ENCODE measurements at regions not wholly inside any gene's neighbourhood (a gene's known extent, or its start where the extent isn't known, plus 50 kb on each side); places are given as distances from the start of the nearest gene placed in this dataset.
A peak's percentile ranks its signal among the peaks of the same experiment; 100 is the strongest.

GRCh38 chr18:43420950-43421349, 143.7 kb upstream of the SYT4 start:
- BruUV-seq (replicated peaks), result no TSS peak
- Histone ChIP-seq H3K27me3 (replicated peaks; ENCODE audit: insufficient read depth, low read depth, low read length, poor library complexity) (no peaks in the 10 kb centered on the region), H3K4me1 (ENCODE audit: insufficient read depth, low read length, poor library complexity, severe bottlenecking) (no peaks in the 10 kb centered on the region), H3K9me3 (ENCODE audit: low read depth, low read length, poor library complexity, severe bottlenecking) (no peaks in the 10 kb centered on the region), H3K36me3 (ENCODE audit: insufficient read depth, low read length, poor library complexity, severe bottlenecking) (no peaks in the 10 kb centered on the region), H3K27ac (ENCODE audit: low read depth, low read length, poor library complexity, severe bottlenecking) (no peak overlapping the region), H3K4me3 (ENCODE audit: low read depth, low read length, poor library complexity, severe bottlenecking) (no peak overlapping the region)
- intact Hi-C loops (cut with micrococcal nuclease; ENCODE audit: unreplicated experiment), result no loop called here
- ChIA-PET POLR2A (ENCODE audit: low non-redundant PET) (no interaction called here), CTCF (interaction anchor here (1.1 kb wide), 2 partner anchors 11 to 16 kb away, joined by 3 to 6 read pairs; no protein-coding TSS in a partner anchor)
- TF ChIP-seq EZH2 (IDR thresholded peaks at IDR 0.05; ENCODE audit: borderline replicate concordance, low read depth, low read length, poor library complexity, severe bottlenecking) (no peak), CTCF (conservative IDR thresholded peaks at IDR 0.05; ENCODE audit: low read depth, low read length) (peak; percentile 58)
- DNase-seq (ENCODE audit: low spot score), result peak; percentile 44

GRCh38 chr18:43422518-43422917, 145.2 kb upstream of the SYT4 start:
- POLR2A ChIA-PET (ENCODE audit: low non-redundant PET), result no interaction called here
- CTCF ChIA-PET, result interaction anchor here (0.7 kb wide), 1 partner anchor 1369 kb away, joined by 3 read pairs; no protein-coding TSS in a partner anchor
- DNase-seq (ENCODE audit: low spot score), result peak; percentile 35

GRCh38 chr18:43435851-43436250, 158.6 kb upstream of the SYT4 start:
- no peak for DNase-seq (ENCODE audit: low spot score)
- Histone ChIP-seq H3K9me3 (ENCODE audit: low read depth, low read length, poor library complexity, severe bottlenecking) (no peaks in the 10 kb centered on the region), H3K36me3 (ENCODE audit: insufficient read depth, low read length, poor library complexity, severe bottlenecking) (no peaks in the 10 kb centered on the region), H3K4me1 (ENCODE audit: insufficient read depth, low read length, poor library complexity, severe bottlenecking) (no peaks in the 10 kb centered on the region), H3K27ac (ENCODE audit: low read depth, low read length, poor library complexity, severe bottlenecking) (no peak overlapping the region), H3K27me3 (replicated peaks; ENCODE audit: insufficient read depth, low read depth, low read length, poor library complexity) (no peaks in the 10 kb centered on the region), H3K4me3 (ENCODE audit: low read depth, low read length, poor library complexity, severe bottlenecking) (no peak overlapping the region)
- ChIA-PET CTCF (no interaction called here), POLR2A (ENCODE audit: low non-redundant PET) (no interaction called here)
- no TSS peak for BruUV-seq (replicated peaks)
- TF ChIP-seq EZH2 (IDR thresholded peaks at IDR 0.05; ENCODE audit: borderline replicate concordance, low read depth, low read length, poor library complexity, severe bottlenecking) (no peak), CTCF (conservative IDR thresholded peaks at IDR 0.05; ENCODE audit: low read depth, low read length) (no peak)
- intact Hi-C loops (cut with micrococcal nuclease; ENCODE audit: unreplicated experiment), result no loop called here

More at GRCh38 chr18:43422518-43422917, 145.2 kb upstream of the SYT4 start:
- TF ChIP-seq EZH2 (IDR thresholded peaks at IDR 0.05; ENCODE audit: borderline replicate concordance, low read depth, low read length, poor library complexity, severe bottlenecking) (no peak), CTCF (conservative IDR thresholded peaks at IDR 0.05; ENCODE audit: low read depth, low read length) (peak; percentile 47)
- Histone ChIP-seq H3K4me3 (ENCODE audit: low read depth, low read length, poor library complexity, severe bottlenecking) (no peak overlapping the region), H3K4me1 (ENCODE audit: insufficient read depth, low read length, poor library complexity, severe bottlenecking) (no peaks in the 10 kb centered on the region), H3K36me3 (ENCODE audit: insufficient read depth, low read length, poor library complexity, severe bottlenecking) (no peaks in the 10 kb centered on the region), H3K27me3 (replicated peaks; ENCODE audit: insufficient read depth, low read depth, low read length, poor library complexity) (no peaks in the 10 kb centered on the region), H3K27ac (ENCODE audit: low read depth, low read length, poor library complexity, severe bottlenecking) (no peak overlapping the region), H3K9me3 (ENCODE audit: low read depth, low read length, poor library complexity, severe bottlenecking) (no peaks in the 10 kb centered on the region)
- intact Hi-C loops (cut with micrococcal nuclease; ENCODE audit: unreplicated experiment), result no loop called here
- no TSS peak for BruUV-seq (replicated peaks)

Measured in A673 (cell line).